NCI-H82 treated with DMSO at 0.1 percent for 48 hours (cell line): ENCODE measurements at regions not wholly inside any gene's neighbourhood (a gene's known extent, or its start where the extent isn't known, plus 50 kb on each side); places are given as distances from the start of the nearest gene placed in this dataset.
"Not testable (repeated sequence)": the region's sequence is repeated elsewhere in the genome, so short reads cannot be mapped to it uniquely, and the experiment has no call there.

Experiments
- DNase-seq: peaks from one replicate; lab custom pipeline; 2025; ENCODE audit not compliant: unreplicated experiment; lab: John Stamatoyannopoulos, UW

DNA sequence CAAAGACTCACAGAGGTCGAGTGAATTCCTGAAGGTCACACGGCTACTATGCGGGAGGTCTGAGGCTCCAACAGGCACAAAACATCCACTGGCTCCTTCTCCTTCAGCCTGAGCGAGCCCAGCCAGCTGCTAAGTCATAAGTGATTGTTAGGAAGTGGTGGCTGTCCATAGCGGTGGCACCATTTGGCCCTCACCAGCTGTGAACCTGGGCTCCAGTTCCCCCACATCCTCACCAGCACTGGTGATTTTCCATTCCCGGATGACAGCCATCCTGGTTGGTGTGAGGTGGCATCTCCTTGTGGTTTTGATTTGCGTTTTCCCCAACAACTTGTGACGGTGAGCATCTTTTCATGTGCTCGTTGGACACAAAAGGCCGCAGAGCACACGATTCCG, 302.8 kb downstream of the FOXL1 start:
- DNase-seq: no peak

DNA sequence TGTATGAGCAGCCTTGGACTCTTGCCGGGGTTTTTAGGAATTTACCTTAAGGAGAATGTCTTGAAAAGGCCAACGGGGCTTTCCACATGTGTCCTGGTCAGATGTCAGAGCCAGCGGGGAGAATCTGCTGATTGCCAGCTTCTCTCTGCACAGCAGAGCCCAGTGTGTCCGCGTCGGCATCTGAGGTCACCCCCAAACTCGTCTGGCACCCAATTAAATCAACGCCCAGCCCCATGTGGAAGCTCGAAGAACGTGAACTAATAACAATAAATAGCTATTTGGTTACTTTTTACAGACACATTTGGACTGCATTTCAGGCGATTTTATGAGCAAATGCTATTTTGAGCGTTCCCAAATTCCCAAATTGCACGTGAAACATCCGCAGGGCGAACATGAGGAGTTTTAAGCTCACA, 303.5 kb downstream of the FOXL1 start:
- no peak for DNase-seq

DNA sequence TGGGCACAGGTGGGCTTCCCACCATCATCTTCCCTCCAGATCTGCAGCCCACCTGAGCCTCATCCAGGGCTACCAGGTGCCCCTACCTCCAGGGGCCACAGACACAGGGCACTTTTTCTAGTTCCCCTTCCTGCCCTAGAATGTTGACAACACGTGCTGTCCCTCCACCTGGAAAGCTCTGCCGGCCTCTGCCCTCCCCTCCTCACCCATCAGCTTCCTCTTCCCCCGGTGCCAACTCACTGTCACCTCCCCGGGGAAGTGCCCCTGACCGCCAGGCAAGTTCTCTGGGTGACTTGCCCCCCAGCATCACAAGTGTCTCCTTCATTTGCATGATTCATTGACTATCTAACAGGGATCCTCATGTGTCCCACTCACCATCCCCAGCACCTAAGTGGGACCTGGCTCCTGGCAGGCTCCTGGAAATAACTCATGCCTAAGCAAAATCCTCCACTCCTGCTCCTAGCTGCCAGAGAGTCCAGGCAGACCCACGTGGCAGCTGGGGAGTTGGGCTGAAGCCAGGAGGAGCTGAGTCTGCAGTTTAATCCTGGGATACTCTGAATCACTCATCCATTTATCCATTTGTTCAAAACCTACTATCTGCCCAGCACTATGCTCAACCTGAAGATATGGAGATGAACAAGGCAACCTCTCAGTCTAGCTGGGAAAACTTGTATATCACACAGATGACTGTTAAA, 304.4 kb downstream of the FOXL1 start:
- no peak for DNase-seq

DNA sequence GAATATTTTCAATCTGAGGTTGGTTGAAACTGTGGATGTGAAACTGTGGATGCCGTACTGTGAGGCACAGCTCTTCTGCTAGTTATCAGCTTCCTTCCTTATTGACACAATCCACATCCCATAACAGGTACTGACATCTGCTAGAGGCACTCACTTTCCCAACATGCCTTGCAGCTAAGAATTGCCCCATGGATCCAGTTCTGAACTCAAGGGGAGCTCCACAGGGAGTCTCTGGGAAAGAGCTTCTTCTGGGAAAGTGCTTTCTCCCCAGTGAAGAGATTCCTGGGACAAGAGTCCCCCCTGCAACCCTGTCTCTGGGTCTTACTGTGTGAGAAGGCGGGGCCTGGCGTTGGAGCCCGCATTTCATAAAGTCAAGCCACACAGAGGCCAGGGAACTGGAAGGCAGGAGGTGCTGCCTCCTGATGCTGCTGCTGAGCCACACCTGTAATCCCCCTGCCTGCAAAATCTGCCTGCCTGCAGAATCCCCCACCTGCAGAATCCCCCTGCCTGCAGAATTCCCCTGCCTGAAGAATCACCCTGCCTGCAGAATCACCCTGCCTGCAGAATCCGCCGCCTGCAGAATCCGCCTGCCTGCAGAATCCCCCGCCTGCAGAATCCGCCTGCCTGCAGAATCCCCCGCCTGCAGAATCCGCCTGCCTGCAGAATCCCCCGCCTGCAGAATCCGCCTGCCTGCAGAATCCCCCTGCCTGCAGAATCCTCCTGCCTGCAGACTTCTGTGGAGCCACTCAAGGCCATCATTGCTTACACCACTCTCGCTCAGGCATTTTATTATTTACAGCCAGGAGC, 305.4 kb downstream of the FOXL1 start:
- DNase-seq: no peak

DNA sequence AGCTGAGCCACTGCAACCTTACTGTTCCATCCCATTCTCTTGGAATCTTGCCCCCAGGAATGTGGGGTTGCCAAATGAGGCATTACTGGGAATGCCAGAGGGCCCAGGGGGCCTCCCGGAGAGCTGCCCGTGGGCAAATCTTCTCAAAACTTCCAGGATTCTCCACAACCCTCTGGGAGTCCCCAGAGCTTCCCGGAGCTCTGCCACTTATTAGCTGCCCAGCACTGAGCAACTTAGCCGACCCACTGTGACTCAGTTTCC, 306.0 kb downstream of the FOXL1 start:
- no peak for DNase-seq

DNA sequence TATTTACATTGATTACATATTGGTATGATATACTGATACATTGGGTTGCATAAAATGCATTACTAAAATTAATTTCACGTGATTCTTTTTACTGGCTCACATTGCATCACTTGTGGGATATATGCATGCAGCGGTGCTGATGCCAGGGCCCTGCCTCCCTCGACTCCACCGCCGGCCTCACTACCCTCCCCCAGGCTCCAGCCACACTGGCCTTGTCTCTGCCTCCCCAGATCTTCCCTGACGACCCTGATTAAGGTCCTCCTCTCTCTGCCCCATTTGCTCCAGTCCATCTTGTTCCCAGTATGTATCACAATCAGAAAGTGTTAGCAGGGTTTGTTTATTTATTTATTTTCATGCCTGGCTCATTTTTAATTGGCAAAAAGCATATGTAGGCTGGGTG, 306.8 kb downstream of the FOXL1 start:
- no peak for DNase-seq

DNA sequence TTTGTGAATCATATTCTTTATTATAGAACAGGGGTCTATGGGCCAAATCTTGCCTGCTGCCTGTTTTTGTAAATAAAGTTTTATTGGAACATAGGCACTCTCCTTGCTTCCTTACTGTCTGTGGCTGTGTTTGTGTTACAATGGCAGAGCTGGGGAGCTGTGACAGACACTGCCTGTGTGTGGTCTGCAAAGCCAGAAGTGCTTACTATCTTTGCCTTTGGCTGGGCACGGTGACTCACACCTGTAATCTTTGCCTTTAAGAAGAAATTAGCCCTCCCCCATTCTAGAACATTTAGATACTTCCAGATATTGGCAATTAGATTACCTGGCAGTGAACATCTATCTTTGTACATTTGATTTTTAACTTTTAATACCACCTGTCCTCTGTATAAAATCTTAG, 308.3 kb downstream of the FOXL1 start:
- DNase-seq: no peak

DNA sequence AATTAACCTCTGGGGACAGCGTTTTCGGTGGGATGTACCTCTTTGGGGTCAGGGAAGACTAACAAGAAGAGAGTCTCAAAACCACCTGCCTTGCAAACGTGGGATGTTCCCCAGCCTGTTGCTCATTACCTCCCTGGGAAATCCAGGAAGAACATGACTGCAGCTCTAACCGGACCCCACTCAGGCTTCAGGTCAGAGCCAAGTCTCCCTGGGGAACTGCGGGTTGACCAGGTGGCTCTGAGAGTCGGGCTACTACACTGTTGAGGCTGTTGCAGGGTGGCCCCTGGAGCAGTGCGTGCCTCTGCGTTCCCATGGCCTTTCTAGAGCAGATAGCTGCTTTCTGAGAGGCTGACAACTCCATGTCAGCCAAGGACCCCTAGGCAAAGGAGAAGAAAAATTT, 309.1 kb downstream of the FOXL1 start:
- DNase-seq: no peak

DNA sequence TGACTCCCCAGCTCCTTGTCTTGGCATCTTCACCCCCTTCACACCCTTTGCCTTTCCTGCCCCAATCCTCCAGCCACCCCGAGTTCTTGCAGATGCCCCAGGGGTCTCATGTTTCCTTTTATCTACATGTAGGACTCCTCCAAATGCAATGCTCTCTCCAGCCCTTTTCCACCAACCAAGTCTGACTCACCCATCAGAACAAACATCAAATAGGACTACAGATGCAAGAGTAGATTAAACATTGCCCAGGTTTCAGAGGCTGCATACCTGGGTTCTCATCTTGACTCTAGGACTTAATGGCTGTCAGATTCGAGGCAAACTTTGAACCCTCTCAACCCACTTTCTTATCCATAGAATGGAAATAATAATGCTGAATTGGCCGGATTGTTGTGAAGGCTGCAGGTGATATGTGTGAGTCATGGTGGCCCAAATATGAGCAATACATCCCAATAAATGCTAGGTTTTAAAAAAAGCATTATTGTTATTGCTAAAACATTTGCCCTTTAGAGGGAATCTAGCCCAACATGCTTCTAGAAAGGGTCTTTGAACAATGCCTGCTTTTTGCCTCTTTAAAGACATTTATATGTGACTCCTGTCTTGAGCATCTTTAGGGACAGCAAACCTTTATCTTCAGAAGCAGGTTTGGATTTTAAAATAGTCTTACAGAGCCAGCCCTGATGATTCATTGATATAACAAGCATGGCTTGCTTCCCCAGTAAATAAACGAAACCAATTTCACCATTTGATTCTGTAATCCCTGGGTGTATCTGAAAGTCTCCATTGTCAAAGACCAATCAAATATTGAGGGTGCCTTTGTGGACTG, 310.1 kb downstream of the FOXL1 start:
- DNase-seq: no peak

DNA sequence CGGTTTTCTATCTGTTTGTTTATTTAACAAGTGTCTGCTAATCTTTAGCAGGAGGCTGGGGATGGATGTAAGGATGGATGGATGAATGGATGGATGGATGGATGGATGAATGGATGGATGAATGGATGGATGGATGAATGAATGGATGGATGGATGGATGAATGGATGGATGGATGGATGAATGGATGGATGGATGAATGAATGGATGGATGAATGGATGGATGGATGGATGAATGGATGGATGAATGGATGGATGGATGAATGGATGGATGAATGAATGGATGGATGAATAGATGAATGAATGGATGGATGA, 310.7 kb downstream of the FOXL1 start:
- not testable (repeated sequence) for DNase-seq

DNA sequence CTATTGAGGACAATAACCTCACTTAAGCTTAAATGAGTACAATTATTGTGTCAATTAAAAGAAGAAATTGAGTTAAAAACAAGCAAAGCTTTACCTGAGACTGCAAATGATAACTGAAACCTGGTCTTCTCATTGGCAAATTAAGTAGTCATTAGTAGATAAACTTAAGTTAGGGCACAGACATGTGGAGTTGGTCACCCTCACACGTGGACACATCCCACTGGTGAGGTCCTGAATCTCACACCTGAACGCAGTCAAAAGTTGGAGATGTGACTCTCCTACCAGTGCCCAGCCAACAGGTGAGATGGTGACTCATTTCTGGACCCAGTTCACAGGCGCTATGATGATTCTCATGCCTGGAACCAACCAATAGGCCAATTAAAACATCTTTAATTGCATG, 311.6 kb downstream of the FOXL1 start:
- DNase-seq: no peak

DNA sequence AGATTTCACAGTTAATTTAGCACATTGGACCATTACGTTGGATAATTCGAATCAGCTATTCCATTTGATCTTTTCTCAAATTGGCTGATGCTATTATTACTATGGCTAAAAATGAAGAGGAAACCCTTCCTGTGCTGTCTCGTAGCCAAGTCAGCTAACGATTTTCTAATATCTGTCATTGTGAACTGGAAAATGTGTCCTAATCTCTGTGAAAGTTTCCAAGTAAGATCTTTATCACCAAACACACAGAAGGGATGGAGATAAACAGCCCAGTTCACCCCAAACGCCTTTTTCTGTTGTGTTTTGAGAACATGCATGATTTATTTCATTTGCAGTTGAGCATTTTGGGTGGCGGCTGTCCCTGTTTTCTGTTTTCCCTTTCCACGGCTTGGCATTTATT, 312.8 kb downstream of the FOXL1 start:
- DNase-seq: no peak

DNA sequence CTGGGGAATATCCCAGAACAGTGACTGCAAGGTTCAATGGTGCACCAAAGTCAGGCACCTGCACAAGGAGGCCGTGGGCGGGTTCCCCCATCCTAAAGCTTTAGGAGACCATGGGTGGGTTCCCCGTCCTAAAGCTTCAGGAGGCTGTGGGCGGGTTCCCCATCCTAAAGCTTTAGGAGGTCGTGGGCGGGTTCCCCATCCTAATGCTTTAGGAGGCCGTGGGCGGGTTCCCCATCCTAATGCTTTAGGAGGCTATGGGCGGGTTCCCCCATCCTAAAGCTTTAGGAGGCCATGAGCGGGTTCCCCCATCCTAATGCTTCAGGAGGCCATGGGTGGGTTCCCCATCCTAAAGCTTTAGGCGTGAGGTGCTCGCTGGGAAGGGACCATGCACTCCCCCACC, 313.3 kb downstream of the FOXL1 start:
- no peak for DNase-seq

DNA sequence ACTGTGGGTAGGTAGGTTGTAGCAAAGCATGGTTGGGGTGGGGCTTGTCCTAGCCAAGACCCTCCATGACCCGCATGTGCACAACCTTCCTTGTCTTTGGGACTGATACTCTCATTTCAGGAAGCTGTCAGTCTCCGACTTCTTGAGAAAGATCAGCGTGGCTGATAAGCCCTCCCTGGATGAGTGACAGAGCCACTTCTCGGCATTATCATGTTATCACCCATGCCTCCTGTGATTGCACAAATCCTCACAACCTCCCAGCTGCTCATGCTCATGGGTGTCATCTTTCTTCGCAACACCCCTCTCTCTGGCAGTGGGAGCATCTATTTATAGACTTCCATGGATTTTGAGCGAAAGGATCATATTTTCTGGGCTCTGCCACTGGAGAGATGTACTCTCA, 314.2 kb downstream of the FOXL1 start:
- DNase-seq: no peak

DNA sequence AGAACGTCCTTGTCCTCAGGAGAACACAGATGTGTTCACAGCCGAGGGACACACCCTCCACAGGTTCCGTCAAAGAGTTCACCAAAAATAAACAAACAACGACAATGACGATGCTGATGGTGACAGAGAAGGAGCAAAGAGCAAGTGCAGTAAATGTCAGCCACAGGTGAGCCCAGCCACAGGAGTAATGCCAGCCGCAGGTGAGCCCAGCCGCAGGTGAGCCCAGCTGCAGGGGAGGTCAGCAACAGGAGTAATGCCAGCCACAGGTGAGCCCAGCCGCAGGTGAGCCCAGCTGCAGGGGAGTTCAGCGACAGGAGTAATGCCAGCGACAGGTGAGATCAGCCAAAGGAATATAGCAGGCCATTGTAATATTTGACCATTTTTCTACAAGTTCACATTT, 315.2 kb downstream of the FOXL1 start:
- no peak for DNase-seq

DNA sequence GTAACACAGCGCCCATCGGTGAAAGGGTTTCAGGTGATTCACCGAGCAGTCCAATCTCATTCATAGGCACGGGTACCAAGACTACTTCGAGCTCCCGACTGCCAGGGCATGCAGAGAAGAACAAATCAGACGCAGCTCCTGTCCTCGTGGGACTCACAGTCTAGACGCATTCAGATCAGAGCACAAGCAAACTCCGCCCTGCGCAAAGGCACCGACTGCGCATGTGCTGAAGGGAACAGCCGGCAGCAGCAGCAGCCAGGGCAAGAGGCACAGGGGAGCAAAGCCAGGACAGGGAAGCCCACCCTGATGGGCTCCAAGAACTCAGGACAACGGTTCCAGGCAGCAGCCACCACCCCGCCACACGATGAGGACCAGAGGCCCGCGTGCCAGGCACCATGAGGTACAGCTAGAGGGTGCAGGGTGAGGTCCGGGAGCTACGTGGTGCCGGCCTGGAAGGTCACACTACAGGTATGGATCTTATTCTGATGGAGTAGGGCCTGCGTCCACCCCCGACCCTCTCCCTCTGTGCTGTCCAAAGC, 315.7 kb downstream of the FOXL1 start:
- no peak for DNase-seq

DNA sequence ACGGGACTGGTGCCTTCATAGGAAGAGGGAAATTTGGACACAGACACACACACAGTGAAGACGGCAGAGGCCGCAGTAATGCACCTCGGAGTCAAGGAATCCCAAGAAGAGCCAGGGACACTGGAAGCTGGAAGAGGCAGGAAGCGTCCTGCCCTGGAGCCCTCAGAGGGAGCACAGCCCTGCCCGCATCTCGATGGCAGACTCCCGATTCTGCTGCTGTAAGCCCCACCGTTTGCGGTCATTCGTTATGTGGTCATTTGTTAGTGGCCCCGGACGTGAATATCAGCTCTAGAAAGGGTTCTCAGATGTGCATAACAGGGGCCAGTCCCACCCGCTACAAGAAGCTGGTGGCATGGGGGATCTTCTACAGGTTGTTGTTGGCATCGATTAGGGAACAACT, 316.6 kb downstream of the FOXL1 start:
- no peak for DNase-seq

DNA sequence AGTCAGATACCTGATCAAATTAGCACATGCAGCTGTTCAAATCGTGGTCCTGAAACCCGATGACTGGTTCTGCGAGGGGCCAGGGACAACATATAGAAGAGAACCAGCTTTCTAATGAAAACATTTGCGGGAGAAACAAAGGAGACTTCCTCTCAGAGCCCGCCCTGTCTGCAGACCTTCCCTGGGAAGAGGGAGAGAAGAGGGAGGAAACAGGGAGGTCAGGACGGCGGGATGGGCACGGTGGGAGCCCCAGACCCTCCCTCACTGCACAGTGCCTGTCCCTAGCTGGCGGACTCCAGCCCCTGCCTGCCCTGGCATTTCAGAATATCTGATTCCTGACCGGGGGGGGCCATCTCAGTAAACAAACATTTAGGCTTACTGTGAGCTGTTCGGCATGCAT, 317.3 kb downstream of the FOXL1 start:
- no peak for DNase-seq

DNA sequence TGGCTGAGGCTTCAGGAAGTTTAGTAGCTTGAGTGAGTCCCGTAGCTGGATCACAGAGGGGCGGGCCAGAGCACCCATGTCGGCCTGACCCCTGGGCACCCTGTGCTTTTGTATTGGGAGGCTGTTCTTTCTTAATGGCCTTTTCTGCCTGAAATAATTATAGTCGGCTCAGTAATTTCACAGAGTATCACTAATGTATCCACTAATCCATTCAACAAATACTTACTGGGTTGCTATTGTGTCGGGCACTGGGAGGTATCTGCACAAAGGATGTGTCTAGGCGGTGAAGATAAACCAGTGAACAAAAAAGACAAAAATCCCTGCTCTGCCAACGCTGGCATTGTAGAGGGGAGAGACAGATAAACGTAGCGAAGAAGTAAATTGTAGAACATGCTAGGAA, 318.6 kb downstream of the FOXL1 start:
- DNase-seq: no peak

DNA sequence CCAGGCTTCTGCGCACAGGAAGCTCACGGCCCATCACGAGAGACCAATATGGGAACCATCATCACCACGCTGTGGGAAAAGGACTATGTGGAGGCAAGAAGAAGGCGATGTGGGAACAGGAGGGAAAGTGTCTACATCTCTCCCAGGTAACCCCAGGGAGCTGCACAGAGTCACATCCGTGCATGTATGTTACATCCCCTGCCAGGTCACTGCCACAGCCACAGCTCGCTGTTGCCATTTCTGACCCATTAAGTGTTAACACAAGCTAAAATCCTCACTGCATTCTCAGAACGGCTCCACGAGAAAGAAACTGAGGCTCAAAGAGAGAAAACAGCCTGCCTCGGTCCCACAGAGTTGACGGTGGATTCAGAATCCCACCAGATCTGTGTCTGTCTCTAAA, 319.1 kb downstream of the FOXL1 start:
- no peak for DNase-seq

DNA sequence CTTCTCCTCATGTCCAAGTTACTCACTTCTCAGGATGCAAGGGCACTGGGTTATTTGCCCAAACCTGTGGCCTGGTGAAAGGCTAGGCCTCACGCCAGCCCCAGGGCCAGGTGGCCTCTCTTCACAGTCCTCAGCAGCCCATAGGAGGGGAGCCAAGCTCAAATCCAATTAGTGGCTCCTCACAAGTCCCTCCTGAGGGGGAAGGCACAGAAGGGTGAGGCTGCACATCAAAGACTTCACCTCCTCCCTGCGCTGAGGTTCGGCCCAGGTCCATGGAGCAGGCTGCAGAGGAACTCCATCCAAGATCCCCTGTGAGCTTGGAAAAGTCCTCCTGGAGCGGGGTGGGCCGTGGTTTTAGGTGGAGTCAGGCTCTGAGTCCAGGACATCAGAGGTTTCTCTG, 320.0 kb downstream of the FOXL1 start:
- no peak for DNase-seq

DNA sequence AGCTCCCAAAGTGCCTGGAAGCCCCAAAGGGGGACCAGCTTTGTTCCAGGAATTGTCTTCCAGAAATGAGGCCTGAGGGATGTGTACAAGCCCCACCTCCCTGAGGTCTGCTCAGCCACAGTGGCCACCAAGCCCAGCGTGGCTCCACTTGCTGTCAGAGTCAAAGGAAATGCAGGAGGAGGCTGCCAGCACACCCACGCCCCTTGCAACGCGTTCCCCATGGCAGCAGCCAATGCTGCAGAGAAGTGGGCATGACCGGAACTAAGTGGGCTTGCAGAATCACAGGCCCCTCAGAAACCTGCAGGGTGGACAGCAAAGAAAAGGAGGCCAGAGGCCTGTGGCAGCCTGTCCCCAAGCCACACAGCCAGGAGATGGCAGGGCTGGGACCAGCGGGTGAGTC, 320.8 kb downstream of the FOXL1 start:
- DNase-seq: no peak
